Erythroblast (primary cell): ENCODE measurements at regions not wholly inside any gene's neighbourhood (a gene's known extent, or its start where the extent isn't known, plus 50 kb on each side); places are given as distances from the start of the nearest gene placed in this dataset.

Source experiments
- GATA1 ChIP-seq: IDR thresholded peaks from 2 replicates; pipeline ENCODE4 v1.6.1; 2011; ENCODE audit warnings: low read depth, mild to moderate bottlenecking, control low read depth, low read length, moderate library complexity
- POLR2A ChIP-seq: IDR thresholded peaks from 2 replicates; pipeline ENCODE4 v1.6.1; 2011; ENCODE audit warnings: mild to moderate bottlenecking, low read length

- TF ChIP-seq POLR2A (no peak), GATA1 (no peak)
Measured at GRCh38 chr5:39943811-39944210, 519.0 kb upstream of the DAB2 start.
